ENCODE measurements at regions not wholly inside any gene's neighbourhood (a gene's known extent, or its start where the extent isn't known, plus 50 kb on each side); places are given as distances from the start of the nearest gene placed in this dataset.
"Not testable (repeated sequence)": the region's sequence is repeated elsewhere in the genome, so short reads cannot be mapped to it uniquely, and the experiment has no call there.

- H3K18ac ChIP-seq (ENCODE audit: extremely low read depth, low read length); H3K27me3 ChIP-seq (replicated peaks in 1 of 4; ENCODE audit: control insufficient read depth in 3 of 4, extremely low read depth in 1 of 4, insufficient read depth in 3 of 4, low read length in 3 of 4); H3K4me3 ChIP-seq (ENCODE audit: extremely low read depth in 1 of 4, insufficient read depth in 2 of 4, low read depth in 3 of 4, low read length in 4 of 4); H3K23me2 ChIP-seq (ENCODE audit: low read depth, low read length); H4K5ac ChIP-seq (ENCODE audit: insufficient read length, low read depth, low read length); DNase-seq (ENCODE audit: low read depth in 1 of 2, low spot score in 2 of 2); H3K23ac ChIP-seq (ENCODE audit: insufficient read length); H2BK15ac ChIP-seq (ENCODE audit: low read length); POLR2A ChIA-PET (ENCODE audit: partially characterized antibody); H3K36me3 ChIP-seq (ENCODE audit: control insufficient read depth in 2 of 4, insufficient read depth in 4 of 4, low read length in 3 of 4); H4K91ac ChIP-seq (replicated peaks; ENCODE audit: insufficient read length, low read length); H3K4ac ChIP-seq (replicated peaks; ENCODE audit: insufficient read length, low read depth, low read length); H3K79me1 ChIP-seq (ENCODE audit: low read depth, low read length); H3K79me2 ChIP-seq (ENCODE audit: control insufficient read depth in 1 of 2, insufficient read depth in 2 of 2, low read length in 2 of 2); H2BK20ac ChIP-seq (ENCODE audit: low read length); H4K8ac ChIP-seq (ENCODE audit: extremely low read depth, insufficient read depth, low read length); H2AK5ac ChIP-seq (ENCODE audit: low read depth, low read length); H2AFZ ChIP-seq (ENCODE audit: low read length); H3K4me2 ChIP-seq (ENCODE audit: insufficient read depth in 1 of 2, low read depth in 2 of 2, low read length in 2 of 2); H3K9ac ChIP-seq (replicated peaks in 1 of 4; ENCODE audit: extremely low read depth in 1 of 4, low read depth in 3 of 4, low read length in 3 of 4); H3K56ac ChIP-seq (replicated peaks; ENCODE audit: insufficient read length, low read depth, low read length); H2BK5ac ChIP-seq (ENCODE audit: low read depth, low read length); H3K14ac ChIP-seq (ENCODE audit: insufficient read length); H3K9me3 ChIP-seq (ENCODE audit: insufficient read depth in 2 of 2, low read depth in 1 of 2, low read length in 1 of 2); H4K20me1 ChIP-seq (replicated peaks in 1 of 2; ENCODE audit: control insufficient read depth in 1 of 2, insufficient read depth in 2 of 2, low read length in 2 of 2); H3K4me1 ChIP-seq (replicated peaks in 1 of 4; ENCODE audit: control insufficient read depth in 3 of 4, insufficient read depth in 4 of 4, low read length in 3 of 4); H3K27ac ChIP-seq (ENCODE audit: low read depth, low read length); CTCF ChIA-PET (ENCODE audit: partially characterized antibody); H2BK12ac ChIP-seq (ENCODE audit: low read depth, low read length); H2BK120ac ChIP-seq (replicated peaks; ENCODE audit: low read depth, low read length): not testable (repeated sequence)
- no CpG with 5 or more reads among the region's 4 CpGs for WGBS, 2 experiments (ENCODE audit: extremely low coverage in 1 of 2, insufficient coverage in 1 of 2, insufficient read length in 1 of 2, insufficient replicate concordance in 2 of 2, low coverage in 1 of 2, low lambda C conversion rate in 2 of 2, missing lambda C conversion rate in 1 of 2)
- peak; percentile 58 for FAIRE-seq
Measured at GRCh38 chrY:9771086-9771485, 243.4 kb downstream of the TSPY10 start.

- not testable (repeated sequence) for H3K79me1 ChIP-seq (ENCODE audit: low read depth, low read length); H2AFZ ChIP-seq (ENCODE audit: low read length)
- no CpG with 5 or more reads among the region's 2 CpGs for WGBS, 2 experiments (ENCODE audit: extremely low coverage in 1 of 2, insufficient coverage in 1 of 2, insufficient read length in 1 of 2, insufficient replicate concordance in 2 of 2, low coverage in 1 of 2, low lambda C conversion rate in 2 of 2, missing lambda C conversion rate in 1 of 2)
Measured at GRCh38 chrY:9772120-9772519, 244.4 kb downstream of the TSPY10 start.

More at GRCh38 chrY:9772120-9772519, 244.4 kb downstream of the TSPY10 start:
- FAIRE-seq; H2BK5ac ChIP-seq (ENCODE audit: low read depth, low read length); H3K14ac ChIP-seq (ENCODE audit: insufficient read length); H3K4me3 ChIP-seq (ENCODE audit: extremely low read depth in 1 of 4, insufficient read depth in 2 of 4, low read depth in 3 of 4, low read length in 4 of 4); H2BK12ac ChIP-seq (ENCODE audit: low read depth, low read length); H4K8ac ChIP-seq (ENCODE audit: extremely low read depth, insufficient read depth, low read length); H2BK15ac ChIP-seq (ENCODE audit: low read length); H3K9me3 ChIP-seq (ENCODE audit: insufficient read depth in 2 of 2, low read depth in 1 of 2, low read length in 1 of 2); H3K27me3 ChIP-seq (replicated peaks in 1 of 4; ENCODE audit: control insufficient read depth in 3 of 4, extremely low read depth in 1 of 4, insufficient read depth in 3 of 4, low read length in 3 of 4); H3K18ac ChIP-seq (ENCODE audit: extremely low read depth, low read length); H3K9ac ChIP-seq (replicated peaks in 1 of 4; ENCODE audit: extremely low read depth in 1 of 4, low read depth in 3 of 4, low read length in 3 of 4); DNase-seq (ENCODE audit: low read depth in 1 of 2, low spot score in 2 of 2); H4K91ac ChIP-seq (replicated peaks; ENCODE audit: insufficient read length, low read length); H4K20me1 ChIP-seq (replicated peaks in 1 of 2; ENCODE audit: control insufficient read depth in 1 of 2, insufficient read depth in 2 of 2, low read length in 2 of 2); H4K5ac ChIP-seq (ENCODE audit: insufficient read length, low read depth, low read length); POLR2A ChIA-PET (ENCODE audit: partially characterized antibody); H2BK120ac ChIP-seq (replicated peaks; ENCODE audit: low read depth, low read length); H3K79me2 ChIP-seq (ENCODE audit: control insufficient read depth in 1 of 2, insufficient read depth in 2 of 2, low read length in 2 of 2); H3K56ac ChIP-seq (replicated peaks; ENCODE audit: insufficient read length, low read depth, low read length); H3K4me2 ChIP-seq (ENCODE audit: insufficient read depth in 1 of 2, low read depth in 2 of 2, low read length in 2 of 2); H3K36me3 ChIP-seq (ENCODE audit: control insufficient read depth in 2 of 4, insufficient read depth in 4 of 4, low read length in 3 of 4); H3K4me1 ChIP-seq (replicated peaks in 1 of 4; ENCODE audit: control insufficient read depth in 3 of 4, insufficient read depth in 4 of 4, low read length in 3 of 4); H3K23me2 ChIP-seq (ENCODE audit: low read depth, low read length); H3K4ac ChIP-seq (replicated peaks; ENCODE audit: insufficient read length, low read depth, low read length); H3K27ac ChIP-seq (ENCODE audit: low read depth, low read length); H3K23ac ChIP-seq (ENCODE audit: insufficient read length); CTCF ChIA-PET (ENCODE audit: partially characterized antibody); H2BK20ac ChIP-seq (ENCODE audit: low read length); H2AK5ac ChIP-seq (ENCODE audit: low read depth, low read length): not testable (repeated sequence)

Data from H1 (cell line).